Sigmoid colon (tissue), 3 donors: ENCODE measurements at regions not wholly inside any gene's neighbourhood (a gene's known extent, or its start where the extent isn't known, plus 50 kb on each side); places are given as distances from the start of the nearest gene placed in this dataset.

Experiments used
- POLR2A ChIP-seq, 2 donors: fragments of 450-650 bp; IDR thresholded peaks; one replicate each; pipeline ENCODE4 v1.6.1; 2016; ENCODE audit warnings: antibody characterized with exemption in 2 of 2, mild to moderate bottlenecking in 2 of 2, moderate library complexity in 2 of 2
- TF ChIP-seq, protein P1 (sequence below), 4 experiments: fragments of 450-650 bp in 3 of 4; fragments of 200-600 bp in 1 of 4; IDR thresholded peaks; one replicate each; pipeline ENCODE4 v1.5.1; 2016 to 2019; ENCODE audit warnings: antibody characterized with exemption in 4 of 4, mild to moderate bottlenecking in 3 of 4, moderate library complexity in 2 of 4

DNA sequence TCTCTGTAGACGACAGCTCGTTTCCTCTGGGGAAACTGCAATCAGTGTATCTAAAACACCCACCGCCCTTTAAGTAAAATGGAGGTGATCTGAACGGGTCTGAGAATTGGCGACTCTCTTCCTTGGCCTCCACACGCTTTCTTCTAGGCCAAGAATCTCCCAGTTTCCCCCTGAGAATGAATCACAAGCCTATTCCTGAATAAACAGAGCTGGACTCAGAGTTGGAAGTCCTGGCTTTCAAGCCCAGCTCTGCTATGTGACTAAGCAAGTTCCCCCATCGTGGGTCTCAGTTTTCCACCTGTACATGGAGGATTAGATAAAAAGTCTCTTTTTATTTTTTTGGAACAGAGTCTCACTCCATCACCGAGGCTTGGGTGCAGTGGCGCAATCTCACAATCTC, 200.4 kb downstream of the MN1 start:
- TF ChIP-seq, protein P1, sequence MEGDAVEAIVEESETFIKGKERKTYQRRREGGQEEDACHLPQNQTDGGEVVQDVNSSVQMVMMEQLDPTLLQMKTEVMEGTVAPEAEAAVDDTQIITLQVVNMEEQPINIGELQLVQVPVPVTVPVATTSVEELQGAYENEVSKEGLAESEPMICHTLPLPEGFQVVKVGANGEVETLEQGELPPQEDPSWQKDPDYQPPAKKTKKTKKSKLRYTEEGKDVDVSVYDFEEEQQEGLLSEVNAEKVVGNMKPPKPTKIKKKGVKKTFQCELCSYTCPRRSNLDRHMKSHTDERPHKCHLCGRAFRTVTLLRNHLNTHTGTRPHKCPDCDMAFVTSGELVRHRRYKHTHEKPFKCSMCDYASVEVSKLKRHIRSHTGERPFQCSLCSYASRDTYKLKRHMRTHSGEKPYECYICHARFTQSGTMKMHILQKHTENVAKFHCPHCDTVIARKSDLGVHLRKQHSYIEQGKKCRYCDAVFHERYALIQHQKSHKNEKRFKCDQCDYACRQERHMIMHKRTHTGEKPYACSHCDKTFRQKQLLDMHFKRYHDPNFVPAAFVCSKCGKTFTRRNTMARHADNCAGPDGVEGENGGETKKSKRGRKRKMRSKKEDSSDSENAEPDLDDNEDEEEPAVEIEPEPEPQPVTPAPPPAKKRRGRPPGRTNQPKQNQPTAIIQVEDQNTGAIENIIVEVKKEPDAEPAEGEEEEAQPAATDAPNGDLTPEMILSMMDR (IDR thresholded peaks at IDR 0.05) = no peak
- TF ChIP-seq POLR2A (IDR thresholded peaks at IDR 0.05) = no peak
